ENCODE measurements at regions not wholly inside any gene's neighbourhood (a gene's known extent, or its start where the extent isn't known, plus 50 kb on each side); places are given as distances from the start of the nearest gene placed in this dataset.
"Not testable (repeated sequence)": the region's sequence is repeated elsewhere in the genome, so short reads cannot be mapped to it uniquely, and the experiment has no call there.

DNA sequence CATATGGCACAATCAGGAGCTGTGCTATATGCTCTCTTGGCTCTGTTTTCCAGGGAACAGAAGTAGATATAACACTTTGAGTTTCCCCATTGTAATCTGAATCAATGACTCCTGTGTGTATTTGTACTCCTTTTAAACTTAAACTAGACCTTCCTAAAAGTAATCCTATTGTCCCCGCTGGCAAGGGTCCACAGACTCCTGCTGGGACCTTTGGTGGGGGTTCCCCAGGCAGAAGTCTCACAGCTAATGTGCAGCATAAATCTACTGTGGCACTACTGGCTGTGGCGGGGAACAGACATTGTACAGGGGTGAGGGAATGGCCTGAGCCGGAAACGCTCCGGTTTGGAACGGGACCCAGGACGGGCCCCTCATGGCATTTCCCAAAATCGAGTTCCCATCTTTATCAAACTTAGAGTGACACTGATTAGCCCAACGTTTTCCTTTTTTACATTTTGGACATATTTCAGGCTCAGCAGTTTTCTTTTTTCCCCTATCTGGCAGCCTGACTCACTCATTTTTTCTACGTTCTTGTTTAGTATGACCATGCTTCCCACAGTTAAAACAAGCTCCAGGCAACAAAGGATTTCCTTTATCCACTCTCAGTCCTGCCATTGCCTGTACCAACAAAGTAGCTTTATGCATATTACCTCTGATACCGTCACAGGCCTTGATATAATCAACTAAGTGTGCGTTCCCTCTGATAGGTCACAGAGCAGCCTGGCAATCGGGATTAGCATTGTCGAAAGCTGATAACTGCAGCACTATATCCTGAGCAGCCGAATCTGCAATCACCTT lies 59.5 kb upstream of the LPCAT1 start:
- not testable (repeated sequence) for DNase-seq (ENCODE audit: low spot score)

DNA sequence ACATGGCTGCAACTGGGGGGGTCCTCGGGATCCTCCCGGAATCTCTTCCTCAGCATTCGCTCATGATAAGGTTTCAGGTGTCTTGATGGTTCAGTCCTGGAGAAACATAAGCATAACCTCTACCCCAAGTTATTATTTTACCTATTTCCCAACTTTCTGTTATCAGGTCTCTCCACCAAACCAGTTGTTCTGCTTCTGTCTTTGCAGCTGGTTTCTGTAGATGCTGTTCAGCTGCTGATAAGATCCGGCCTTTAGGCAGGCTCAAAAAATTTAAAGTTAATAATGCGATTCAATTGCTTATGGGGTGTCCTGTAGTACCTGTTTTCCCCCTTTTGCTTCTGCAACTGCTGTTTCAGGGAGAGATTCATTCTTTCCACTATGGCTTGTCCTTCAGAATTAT lies 55.6 kb upstream of the LPCAT1 start:
- DNase-seq (ENCODE audit: low spot score) = not testable (repeated sequence)

DNA sequence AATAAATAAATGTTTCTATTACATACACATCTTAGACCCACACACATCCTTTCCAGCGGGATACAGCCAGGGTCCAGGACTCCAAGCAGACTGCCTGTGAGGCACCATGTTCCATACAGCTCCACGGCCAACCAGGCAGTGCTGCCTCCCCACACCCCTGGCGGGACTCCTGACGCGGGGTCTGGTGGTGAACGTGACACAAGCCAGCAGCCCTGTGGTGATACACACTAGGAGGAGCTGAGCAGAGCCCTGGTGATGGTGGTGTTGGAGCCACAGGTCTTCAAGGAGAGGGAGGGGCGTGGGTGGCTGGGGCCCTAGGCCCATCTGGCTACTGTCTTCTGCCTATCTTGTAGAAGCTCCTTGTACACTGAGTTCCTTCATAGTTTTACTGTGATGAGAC lies 53.1 kb upstream of the LPCAT1 start:
- DNase-seq (ENCODE audit: low spot score) = not testable (repeated sequence)

DNA sequence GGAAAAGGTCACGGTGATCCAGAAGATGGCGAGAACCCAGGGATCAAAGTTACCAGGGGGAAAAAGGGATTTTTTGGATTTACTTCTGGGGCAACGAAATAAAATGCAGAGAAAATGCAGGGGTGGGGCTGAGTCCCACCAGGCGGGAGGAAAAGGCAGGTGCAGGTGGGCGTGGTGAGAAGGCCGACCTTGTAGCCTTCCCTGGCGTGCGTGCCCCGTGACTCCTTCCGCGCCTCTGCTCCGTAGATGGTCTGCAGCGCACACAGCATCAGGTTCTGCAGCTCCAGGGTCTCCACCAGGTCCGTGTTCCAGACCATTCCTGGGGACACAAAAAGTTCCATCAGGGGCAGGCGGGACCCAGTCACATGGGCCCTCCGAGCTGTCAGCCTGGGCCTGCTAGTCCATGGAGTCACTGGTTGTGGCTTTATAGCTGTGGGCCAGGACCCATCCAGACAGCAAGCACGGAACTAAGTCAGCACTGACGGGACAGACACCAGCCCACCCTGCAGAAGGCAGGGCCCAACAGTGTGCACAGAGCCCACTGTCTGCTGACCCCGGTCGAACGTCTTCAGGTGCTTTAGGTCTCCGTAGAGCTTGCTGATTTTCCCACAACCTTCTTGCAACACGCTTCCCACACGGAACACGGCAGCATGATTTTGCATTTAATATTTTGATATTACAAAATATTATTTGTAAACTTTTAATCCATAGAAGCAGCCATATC lies 52.4 kb upstream of the LPCAT1 start:
- DNase-seq (ENCODE audit: low spot score) = not testable (repeated sequence)

DNA sequence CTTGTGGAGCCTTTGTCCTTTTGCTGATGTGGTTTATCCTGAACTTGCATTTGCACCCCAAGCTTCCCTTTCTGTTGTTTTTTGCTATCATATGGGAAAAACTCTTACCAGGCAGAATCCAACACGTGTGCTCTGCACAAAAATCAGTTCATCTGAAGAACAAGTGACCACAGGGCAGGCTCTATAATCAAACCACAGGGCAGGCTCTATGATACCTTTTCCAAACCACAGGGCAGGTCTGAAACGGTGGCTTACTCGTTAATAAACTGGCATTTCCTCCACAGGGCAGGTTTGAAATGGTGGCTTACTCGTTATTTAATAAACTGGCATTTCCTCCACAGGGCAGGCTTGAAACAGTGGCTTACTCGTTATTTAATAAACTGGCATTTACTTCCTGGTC lies 51.7 kb upstream of the LPCAT1 start:
- not testable (repeated sequence) for DNase-seq (ENCODE audit: low spot score)

DNA sequence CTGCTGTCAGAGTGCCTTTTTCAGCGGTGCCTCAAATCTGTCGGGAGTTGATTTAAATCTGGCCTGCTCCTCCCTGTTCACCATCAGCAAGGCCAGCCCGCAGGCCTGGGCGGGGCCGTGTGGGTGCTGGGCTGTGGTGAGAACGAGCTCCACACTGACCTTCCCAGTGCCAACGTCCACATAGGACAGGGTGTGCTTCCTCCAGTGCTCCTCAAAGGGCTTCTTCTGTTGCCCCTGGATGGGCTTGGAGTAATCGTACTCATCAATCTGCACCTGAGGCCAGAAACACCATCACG lies 50.2 kb upstream of the LPCAT1 start:
- DNase-seq (ENCODE audit: low spot score) = not testable (repeated sequence)

DNA sequence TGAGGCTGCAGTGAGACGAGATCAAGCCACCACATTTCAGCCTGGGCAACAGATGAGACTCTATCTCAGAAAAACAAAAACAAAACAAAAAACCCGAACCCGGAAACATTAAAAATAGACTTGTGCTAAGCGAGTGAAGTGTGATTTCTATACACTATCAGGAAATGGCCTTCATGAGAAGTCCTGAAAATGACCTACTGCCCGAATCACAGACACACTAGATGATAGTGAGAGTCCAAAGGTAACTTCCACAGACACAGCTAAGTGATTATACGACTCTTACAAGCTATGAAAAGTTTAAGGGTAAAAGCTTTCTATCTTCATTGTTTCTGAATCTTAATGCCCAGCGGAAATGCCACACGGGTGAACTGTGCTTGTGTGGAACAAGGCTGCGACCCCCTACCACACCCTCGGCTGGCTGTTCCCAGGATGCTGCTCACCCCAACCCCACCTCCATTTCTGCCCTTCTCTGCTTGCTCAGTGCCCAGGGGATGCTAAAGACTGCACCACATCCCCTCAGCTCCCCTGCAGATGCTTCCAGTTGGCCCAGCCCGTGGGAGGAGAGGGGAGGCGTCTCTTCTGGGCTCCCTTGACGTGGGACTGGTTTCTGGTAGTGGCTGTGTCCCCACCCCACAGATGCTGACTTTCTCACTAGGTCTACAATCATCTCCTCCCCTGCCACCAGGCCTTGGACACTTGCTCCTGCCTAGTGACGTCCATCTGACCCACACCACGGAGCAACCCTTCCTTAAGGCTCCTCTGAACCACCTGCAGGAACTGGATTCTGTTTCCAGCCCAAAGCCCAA lies 49.7 kb upstream of the LPCAT1 start:
- not testable (repeated sequence) for DNase-seq (ENCODE audit: low spot score)
